Osteoblast (primary cell): ENCODE measurements at regions not wholly inside any gene's neighbourhood (a gene's known extent, or its start where the extent isn't known, plus 50 kb on each side); places are given as distances from the start of the nearest gene placed in this dataset.
A peak's percentile ranks its signal among the peaks of the same experiment; 100 is the strongest.

Source experiments
- DNase-seq: peaks from one replicate; pipeline ENCODE4 v3.0.0; 2011; ENCODE audit warnings: low spot score, mixed read lengths; ENCODE audit not compliant: insufficient read length; ENCODE audit errors: missing footprints
- H2AFZ ChIP-seq: 2 replicates; pipeline ENCODE4 v1.6.0; 2011; ENCODE audit warnings: mild to moderate bottlenecking, low read length
- H3K27ac ChIP-seq: 2 replicates; pipeline ENCODE4 v1.5.1; 2011; ENCODE audit warnings: mild to moderate bottlenecking, low read depth, low read length, moderate library complexity
- H3K27me3 ChIP-seq: 2 replicates; pipeline ENCODE4 v1.6.0; 2012; ENCODE audit warnings: mild to moderate bottlenecking, control low read depth, inconsistent platforms, low read length, moderate library complexity; ENCODE audit not compliant: insufficient read depth
- H3K36me3 ChIP-seq: 2 replicates; pipeline ENCODE4 v1.5.1; 2011; ENCODE audit warnings: mild to moderate bottlenecking, low read length, control low read depth, moderate library complexity; ENCODE audit not compliant: insufficient read depth
- H3K4me1 ChIP-seq: 2 replicates; pipeline ENCODE4 v1.5.1; 2011; ENCODE audit warnings: mild to moderate bottlenecking, low read length, control low read depth, moderate library complexity; ENCODE audit not compliant: insufficient read depth
- H3K4me2 ChIP-seq: 2 replicates; pipeline ENCODE4 v1.6.0; 2011; ENCODE audit warnings: mild to moderate bottlenecking, low read length; ENCODE audit not compliant: insufficient read depth
- H3K4me3 ChIP-seq: fragments of 200-600 bp; sonication (generic); 3 replicates; pipeline ENCODE4 v1.5.1; 2012; ENCODE audit warnings: mild to moderate bottlenecking, low read length, inconsistent platforms; ENCODE audit not compliant: insufficient read depth
- H3K79me2 ChIP-seq: 2 replicates; pipeline ENCODE4 v1.6.0; 2012; ENCODE audit warnings: mild to moderate bottlenecking, low read length, control low read depth, inconsistent platforms; ENCODE audit not compliant: insufficient read depth
- H3K9me3 ChIP-seq: 2 replicates; pipeline ENCODE4 v1.5.1; 2011; ENCODE audit warnings: low read depth, low read length, control low read depth
- H4K20me1 ChIP-seq: 2 replicates; pipeline ENCODE4 v1.6.0; 2012; ENCODE audit warnings: mild to moderate bottlenecking, low read length, control low read depth; ENCODE audit not compliant: insufficient read depth
- TF ChIP-seq, protein P1 (sequence below): IDR thresholded peaks from 2 replicates; pipeline ENCODE4 v1.5.1; 2011; ENCODE audit warnings: mild to moderate bottlenecking, low read depth, low read length, moderate library complexity; ENCODE audit errors: extremely low read depth

DNA sequence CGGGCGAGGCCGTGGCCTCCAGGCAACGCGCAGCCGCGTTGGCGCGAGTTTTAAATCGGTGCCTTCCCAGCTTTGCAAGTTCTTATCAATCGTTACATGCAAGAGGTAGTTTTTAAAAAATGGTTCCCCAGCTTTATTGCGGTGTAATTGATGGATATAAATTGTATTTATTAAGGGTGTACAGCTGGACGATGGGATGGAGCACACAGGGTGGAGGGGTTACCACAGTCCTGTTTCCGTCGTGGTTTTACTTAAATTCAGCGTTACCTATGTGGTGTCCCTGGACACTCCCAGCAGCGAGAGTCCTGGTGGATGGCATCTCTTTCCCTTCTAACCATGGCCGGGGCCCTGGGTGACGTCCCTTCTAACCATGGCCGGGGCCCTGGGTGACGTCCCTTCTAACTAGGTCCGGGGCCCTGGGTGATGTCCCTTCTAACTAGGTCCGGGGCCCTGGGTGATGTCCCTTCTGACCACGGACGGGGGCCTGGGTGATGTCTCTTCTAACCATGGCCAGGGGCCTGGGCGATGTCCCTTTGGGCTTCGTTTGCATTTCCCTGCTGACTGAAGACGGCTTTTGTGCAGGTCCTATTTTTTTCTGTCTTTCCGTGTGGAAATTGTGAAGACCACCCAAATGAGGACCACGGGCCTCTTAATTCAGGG is 97.9 kb downstream of the TNFAIP2 start:
- peaks cover 3% of the 10 kb centered on the region for H3K9me3 ChIP-seq
- TF ChIP-seq, protein P1, sequence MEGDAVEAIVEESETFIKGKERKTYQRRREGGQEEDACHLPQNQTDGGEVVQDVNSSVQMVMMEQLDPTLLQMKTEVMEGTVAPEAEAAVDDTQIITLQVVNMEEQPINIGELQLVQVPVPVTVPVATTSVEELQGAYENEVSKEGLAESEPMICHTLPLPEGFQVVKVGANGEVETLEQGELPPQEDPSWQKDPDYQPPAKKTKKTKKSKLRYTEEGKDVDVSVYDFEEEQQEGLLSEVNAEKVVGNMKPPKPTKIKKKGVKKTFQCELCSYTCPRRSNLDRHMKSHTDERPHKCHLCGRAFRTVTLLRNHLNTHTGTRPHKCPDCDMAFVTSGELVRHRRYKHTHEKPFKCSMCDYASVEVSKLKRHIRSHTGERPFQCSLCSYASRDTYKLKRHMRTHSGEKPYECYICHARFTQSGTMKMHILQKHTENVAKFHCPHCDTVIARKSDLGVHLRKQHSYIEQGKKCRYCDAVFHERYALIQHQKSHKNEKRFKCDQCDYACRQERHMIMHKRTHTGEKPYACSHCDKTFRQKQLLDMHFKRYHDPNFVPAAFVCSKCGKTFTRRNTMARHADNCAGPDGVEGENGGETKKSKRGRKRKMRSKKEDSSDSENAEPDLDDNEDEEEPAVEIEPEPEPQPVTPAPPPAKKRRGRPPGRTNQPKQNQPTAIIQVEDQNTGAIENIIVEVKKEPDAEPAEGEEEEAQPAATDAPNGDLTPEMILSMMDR, result no peak
- H3K4me1 ChIP-seq, result no peaks in the 10 kb centered on the region
- no peaks in the 10 kb centered on the region for H4K20me1 ChIP-seq
- no peak overlapping the region for H3K4me2 ChIP-seq
- H3K79me2 ChIP-seq, result no peaks in the 10 kb centered on the region
- H3K4me3 ChIP-seq, result no peak overlapping the region
- no peaks in the 10 kb centered on the region for H3K36me3 ChIP-seq
- peak; percentile 41 for DNase-seq
- H2AFZ ChIP-seq, result no peak overlapping the region
- peaks cover 40% of the 10 kb centered on the region for H3K27me3 ChIP-seq
- H3K27ac ChIP-seq, result no peak overlapping the region

DNA sequence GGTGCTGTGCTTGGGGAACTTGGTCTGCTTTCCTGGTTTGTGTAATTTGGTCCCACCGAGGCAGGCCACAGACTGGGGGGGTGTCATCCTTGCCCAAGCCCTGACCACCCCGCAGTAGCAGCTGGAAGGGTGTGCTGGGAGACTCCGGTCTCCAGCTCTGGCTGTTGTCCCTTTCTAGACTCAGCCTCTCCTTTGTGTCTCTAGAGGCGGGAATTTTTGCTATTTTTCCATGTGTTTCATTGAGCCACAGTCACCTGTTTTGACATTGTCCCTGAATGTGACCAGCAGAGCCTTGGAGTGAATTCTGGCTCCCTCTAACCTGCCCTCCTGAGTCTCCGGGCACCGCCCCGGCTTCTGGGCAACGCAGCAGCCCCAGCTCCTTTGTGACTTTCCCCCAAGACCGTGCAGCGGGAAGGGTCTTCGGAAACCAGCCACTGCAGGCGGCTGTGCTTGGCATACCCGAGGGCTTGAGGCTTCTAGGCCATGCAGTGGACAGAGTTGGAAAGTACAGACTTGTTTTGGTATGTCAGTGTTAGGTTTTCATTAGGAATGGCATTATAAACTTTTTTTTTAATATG is 98.6 kb downstream of the TNFAIP2 start:
- no peak overlapping the region for H3K27ac ChIP-seq
- H3K4me3 ChIP-seq, result no peak overlapping the region
- peak; percentile 61 for DNase-seq
- no peaks in the 10 kb centered on the region for H3K4me1 ChIP-seq
- peaks cover 47% of the 10 kb centered on the region for H3K27me3 ChIP-seq
- H3K79me2 ChIP-seq, result no peaks in the 10 kb centered on the region
- no peaks in the 10 kb centered on the region for H3K36me3 ChIP-seq
- H3K9me3 ChIP-seq, result peaks cover 3% of the 10 kb centered on the region
- TF ChIP-seq, protein P1, result no peak
- no peak overlapping the region for H2AFZ ChIP-seq
- H3K4me2 ChIP-seq, result no peak overlapping the region
- no peaks in the 10 kb centered on the region for H4K20me1 ChIP-seq

GRCh38 chr14:103223818-103224352 is 100.6 kb downstream of the TNFAIP2 start:
- Histone ChIP-seq H4K20me1 (no peaks in the 10 kb centered on the region), H3K36me3 (no peaks in the 10 kb centered on the region), H3K4me3 (no peak overlapping the region), H3K79me2 (no peaks in the 10 kb centered on the region), H3K27me3 (peaks cover 45% of the 10 kb centered on the region), H3K4me2 (no peak overlapping the region), H3K9me3 (no peaks in the 10 kb centered on the region), H3K4me1 (no peaks in the 10 kb centered on the region), H3K27ac (no peak overlapping the region), H2AFZ (no peak overlapping the region)
- peak; percentile 64 for DNase-seq
- TF ChIP-seq, protein P1, result no peak

GRCh38 chr14:103225062-103225461 is 101.8 kb downstream of the TNFAIP2 start:
- H3K9me3 ChIP-seq, result no peaks in the 10 kb centered on the region
- H3K27me3 ChIP-seq, result peaks cover 40% of the 10 kb centered on the region
- TF ChIP-seq, protein P1, result no peak
- no peaks in the 10 kb centered on the region for H3K36me3 ChIP-seq
- no peak overlapping the region for H2AFZ ChIP-seq
- H3K27ac ChIP-seq, result no peak overlapping the region
- no peak overlapping the region for H3K4me2 ChIP-seq
- no peak overlapping the region for H3K4me3 ChIP-seq
- H3K79me2 ChIP-seq, result no peaks in the 10 kb centered on the region
- H4K20me1 ChIP-seq, result no peaks in the 10 kb centered on the region
- H3K4me1 ChIP-seq, result no peaks in the 10 kb centered on the region
- no peak for DNase-seq
